Kidney capillary endothelial cell (primary cell): ENCODE measurements at regions not wholly inside any gene's neighbourhood (a gene's known extent, or its start where the extent isn't known, plus 50 kb on each side); places are given as distances from the start of the nearest gene placed in this dataset.

Source experiments
- DNase-seq: peaks from one replicate; pipeline ENCODE4 v3.0.0-alpha.2; 2018; ENCODE audit warnings: low spot score

- no peak for DNase-seq
Measured at GRCh38 chr7:68306692-68307107, 1291.6 kb upstream of the AUTS2 start.

- no peak for DNase-seq
Measured at GRCh38 chr7:68309271-68309670, 1289.0 kb upstream of the AUTS2 start.

- no peak for DNase-seq
Measured at GRCh38 chr7:68309806-68310205, 1288.5 kb upstream of the AUTS2 start.

- DNase-seq = no peak
Measured at GRCh38 chr7:68311958-68312357, 1286.3 kb upstream of the AUTS2 start.

GRCh38 chr7:68313806-68314205, 1284.5 kb upstream of the AUTS2 start:
- DNase-seq = no peak

GRCh38 chr7:68314208-68314607, 1284.1 kb upstream of the AUTS2 start:
- no peak for DNase-seq

- DNase-seq = no peak
Measured at GRCh38 chr7:68317476-68317875, 1280.8 kb upstream of the AUTS2 start.

GRCh38 chr7:68319061-68319460, 1279.2 kb upstream of the AUTS2 start:
- DNase-seq = no peak

- DNase-seq = no peak
Measured at GRCh38 chr7:68321076-68321639, 1277.1 kb upstream of the AUTS2 start.

GRCh38 chr7:68321776-68322496, 1276.3 kb upstream of the AUTS2 start:
- DNase-seq = no peak

GRCh38 chr7:68324621-68325020, 1273.7 kb upstream of the AUTS2 start:
- no peak for DNase-seq

GRCh38 chr7:68334216-68334615, 1264.1 kb upstream of the AUTS2 start:
- DNase-seq = no peak

- no peak for DNase-seq
Measured at GRCh38 chr7:68334636-68335272, 1263.5 kb upstream of the AUTS2 start.

- DNase-seq = no peak
Measured at GRCh38 chr7:68336594-68336993, 1261.7 kb upstream of the AUTS2 start.

- DNase-seq = no peak
Measured at GRCh38 chr7:68348401-68348800, 1249.9 kb upstream of the AUTS2 start.

- no peak for DNase-seq
Measured at GRCh38 chr7:68362745-68363518, 1235.3 kb upstream of the AUTS2 start.

GRCh38 chr7:68364886-68365625, 1233.2 kb upstream of the AUTS2 start:
- no peak for DNase-seq

- DNase-seq = no peak
Measured at GRCh38 chr7:68371985-68372384, 1226.3 kb upstream of the AUTS2 start.

- no peak for DNase-seq
Measured at GRCh38 chr7:68376131-68376661, 1222.1 kb upstream of the AUTS2 start.

GRCh38 chr7:68381731-68382130, 1216.5 kb upstream of the AUTS2 start:
- DNase-seq = no peak

- DNase-seq = no peak
Measured at GRCh38 chr7:68384581-68384980, 1213.7 kb upstream of the AUTS2 start.

- no peak for DNase-seq
Measured at GRCh38 chr7:68393051-68393450, 1205.2 kb upstream of the AUTS2 start.
